BJ (cell line): ENCODE measurements at regions not wholly inside any gene's neighbourhood (a gene's known extent, or its start where the extent isn't known, plus 50 kb on each side); places are given as distances from the start of the nearest gene placed in this dataset.
A peak's percentile ranks its signal among the peaks of the same experiment; 100 is the strongest.

ENCODE experiments used
- CTCF ChIA-PET: fragments of 350-600 bp; formaldehyde crosslinking; extraction: SDS; loops from one replicate; lab custom pipeline; 2021; ENCODE audit warnings: antibody characterized with exemption, inconsistent platforms; lab: Yijun Ruan, JAX
- POLR2A ChIA-PET: fragments of 300-600 bp; sonication (Branson Sonifier 250); formaldehyde crosslinking; extraction: SDS; loops from one replicate; lab custom pipeline; 2021; ENCODE audit warnings: antibody characterized with exemption; lab: Charles Lee
- DNase-seq: peaks from one replicate; pipeline ENCODE4 v3.0.0-alpha.2; 2011; ENCODE audit warnings: low read depth
- H3K27me3 ChIP-seq: 2 replicates; pipeline ENCODE4 v1.6.0; 2011; ENCODE audit warnings: low read length; ENCODE audit not compliant: control insufficient read depth, insufficient read depth
- H3K36me3 ChIP-seq: 2 replicates; pipeline ENCODE4 v1.5.1; 2011; ENCODE audit warnings: low read length; ENCODE audit not compliant: control insufficient read depth, insufficient read depth
- H3K4me3 ChIP-seq: 2 replicates; pipeline ENCODE4 v1.5.1; 2011; ENCODE audit warnings: low read depth, mild to moderate bottlenecking, control low read depth, low read length
- TF ChIP-seq, protein P1 (sequence below): IDR thresholded peaks from 2 replicates; pipeline ENCODE4 v1.5.1; 2011; ENCODE audit warnings: low read depth, mild to moderate bottlenecking, control low read depth, inconsistent platforms, low read length, moderate library complexity; ENCODE audit not compliant: insufficient read depth

DNA sequence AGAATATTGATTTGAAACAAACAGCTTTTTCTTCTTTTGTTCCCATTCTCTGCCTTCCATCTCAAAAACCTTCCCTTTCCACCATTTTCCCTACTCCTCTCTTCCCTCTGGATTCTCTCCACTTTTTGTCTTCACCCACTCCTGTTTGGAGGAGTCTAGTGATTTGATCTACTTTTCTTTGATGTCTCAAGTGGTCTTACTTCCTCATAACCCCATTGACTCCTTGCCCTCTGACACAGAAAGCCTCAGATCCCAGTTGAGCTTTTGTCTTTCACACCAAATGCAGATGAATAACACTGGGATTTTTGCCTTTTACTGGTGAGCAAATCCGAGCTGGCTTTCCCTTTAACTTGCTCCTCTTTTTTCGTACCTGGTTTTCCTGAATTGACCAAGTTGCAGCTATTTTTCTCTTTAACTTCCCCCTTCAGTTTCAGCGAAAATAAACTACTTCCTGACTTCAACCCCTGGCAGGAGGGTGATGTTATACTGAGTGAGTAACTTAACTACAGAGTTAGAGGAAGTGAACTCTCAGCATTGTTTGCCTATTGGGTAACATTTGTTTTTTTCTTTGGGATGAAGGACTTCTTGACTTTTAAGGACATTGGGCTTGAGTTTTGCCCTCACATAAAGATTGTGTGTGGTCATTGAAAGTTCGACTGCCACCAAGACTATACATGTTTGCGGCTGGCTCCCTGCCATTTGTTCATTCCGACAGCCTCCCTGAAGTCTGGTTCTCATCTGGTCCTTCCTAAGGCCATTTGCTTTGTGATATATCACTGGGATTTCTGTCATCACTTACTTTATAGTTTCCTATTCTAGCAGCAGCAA, 392.8 kb upstream of the NR3C2 start:
- ChIA-PET CTCF (no interaction called here), POLR2A (no interaction called here)
- Histone ChIP-seq H3K4me3 (no peak overlapping the region), H3K36me3 (no peaks in the 10 kb centered on the region), H3K27me3 (no peaks in the 10 kb centered on the region)
- DNase-seq = peak; percentile 1
- TF ChIP-seq, protein P1, sequence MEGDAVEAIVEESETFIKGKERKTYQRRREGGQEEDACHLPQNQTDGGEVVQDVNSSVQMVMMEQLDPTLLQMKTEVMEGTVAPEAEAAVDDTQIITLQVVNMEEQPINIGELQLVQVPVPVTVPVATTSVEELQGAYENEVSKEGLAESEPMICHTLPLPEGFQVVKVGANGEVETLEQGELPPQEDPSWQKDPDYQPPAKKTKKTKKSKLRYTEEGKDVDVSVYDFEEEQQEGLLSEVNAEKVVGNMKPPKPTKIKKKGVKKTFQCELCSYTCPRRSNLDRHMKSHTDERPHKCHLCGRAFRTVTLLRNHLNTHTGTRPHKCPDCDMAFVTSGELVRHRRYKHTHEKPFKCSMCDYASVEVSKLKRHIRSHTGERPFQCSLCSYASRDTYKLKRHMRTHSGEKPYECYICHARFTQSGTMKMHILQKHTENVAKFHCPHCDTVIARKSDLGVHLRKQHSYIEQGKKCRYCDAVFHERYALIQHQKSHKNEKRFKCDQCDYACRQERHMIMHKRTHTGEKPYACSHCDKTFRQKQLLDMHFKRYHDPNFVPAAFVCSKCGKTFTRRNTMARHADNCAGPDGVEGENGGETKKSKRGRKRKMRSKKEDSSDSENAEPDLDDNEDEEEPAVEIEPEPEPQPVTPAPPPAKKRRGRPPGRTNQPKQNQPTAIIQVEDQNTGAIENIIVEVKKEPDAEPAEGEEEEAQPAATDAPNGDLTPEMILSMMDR = no peak

DNA sequence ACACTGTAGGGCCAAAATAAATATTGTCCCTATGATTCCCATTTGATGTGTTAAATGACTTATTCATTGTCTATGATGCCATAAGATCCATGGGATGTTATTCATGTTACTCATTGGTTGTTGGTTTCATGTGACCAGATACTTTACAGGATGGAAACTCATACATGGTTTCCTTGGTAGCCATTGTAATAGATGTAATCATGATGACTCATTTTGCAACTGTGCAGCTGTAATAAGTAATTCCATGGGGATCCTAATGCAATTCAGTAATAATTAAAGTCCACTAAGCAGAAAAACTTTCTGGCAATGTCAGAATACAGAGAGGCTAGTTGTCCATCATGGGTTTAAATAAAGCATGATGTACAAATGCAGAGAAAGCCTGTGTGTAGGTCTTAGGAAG, 389.7 kb upstream of the NR3C2 start:
- DNase-seq = peak; percentile 36
- no peaks in the 10 kb centered on the region for H3K27me3 ChIP-seq
- TF ChIP-seq, protein P1 = no peak
- H3K4me3 ChIP-seq = no peak overlapping the region
- CTCF ChIA-PET = no interaction called here
- POLR2A ChIA-PET = no interaction called here
- H3K36me3 ChIP-seq = no peaks in the 10 kb centered on the region

DNA sequence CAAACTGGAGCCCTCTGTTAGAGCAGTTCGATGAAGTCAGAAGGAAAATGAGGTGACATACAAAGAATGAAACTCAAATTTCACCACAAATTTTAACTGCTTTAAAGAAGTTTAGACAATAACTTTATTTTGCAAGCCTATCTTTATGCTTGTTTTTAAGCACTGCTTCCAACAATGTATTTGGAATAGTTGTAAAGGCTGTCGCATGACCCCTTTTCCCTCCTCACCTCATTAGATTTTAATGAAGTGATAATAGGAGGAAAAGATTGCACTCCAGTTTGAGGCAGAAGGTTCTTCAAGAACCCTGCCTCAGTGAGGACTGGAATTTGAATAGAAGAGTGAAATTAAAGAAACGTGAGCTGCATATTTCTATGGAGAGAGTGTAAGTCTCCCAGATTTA, 386.1 kb upstream of the NR3C2 start:
- ChIA-PET POLR2A (no interaction called here), CTCF (no interaction called here)
- no peaks in the 10 kb centered on the region for H3K36me3 ChIP-seq
- TF ChIP-seq, protein P1 = no peak
- H3K4me3 ChIP-seq = no peak overlapping the region
- H3K27me3 ChIP-seq = no peaks in the 10 kb centered on the region
- DNase-seq = no peak

DNA sequence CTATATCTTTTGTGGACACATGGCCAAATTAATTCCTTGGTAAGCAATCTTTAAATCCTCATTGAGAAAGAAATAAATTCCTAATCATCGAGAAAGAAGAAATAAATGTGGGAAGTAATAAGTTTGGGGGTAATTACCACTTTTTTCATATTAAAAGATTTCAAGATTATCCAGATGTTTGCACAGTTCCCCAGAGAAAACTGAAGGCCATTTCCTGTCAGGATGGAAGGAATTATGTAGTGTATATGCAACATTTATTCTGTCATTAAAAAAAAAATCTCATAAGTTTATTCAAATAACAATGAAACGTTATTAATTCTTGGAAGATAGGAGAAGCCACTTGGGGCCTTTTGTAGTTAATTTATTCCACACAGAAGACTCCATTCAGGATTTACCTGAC, 385.6 kb upstream of the NR3C2 start:
- Histone ChIP-seq H3K36me3 (no peaks in the 10 kb centered on the region), H3K4me3 (no peak overlapping the region), H3K27me3 (no peaks in the 10 kb centered on the region)
- ChIA-PET CTCF (no interaction called here), POLR2A (no interaction called here)
- DNase-seq = no peak
- TF ChIP-seq, protein P1 = no peak

DNA sequence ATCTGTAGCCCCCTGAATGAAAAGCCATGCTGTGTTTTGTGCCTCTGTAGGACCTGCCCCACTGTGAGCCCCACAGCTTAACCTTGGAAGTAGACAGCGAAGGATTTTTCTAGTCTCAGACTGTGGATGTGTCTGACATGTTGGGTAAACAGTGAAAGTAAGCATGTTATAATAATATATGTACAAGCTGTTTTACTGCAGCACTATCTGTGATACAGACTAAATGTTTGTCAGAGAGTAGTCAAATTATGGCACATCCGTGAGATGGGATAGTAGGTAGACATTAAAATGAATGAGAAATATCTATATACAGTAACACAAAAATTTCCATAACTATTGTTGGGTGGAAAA, 381.2 kb upstream of the NR3C2 start:
- no peak for DNase-seq
- ChIA-PET CTCF (no interaction called here), POLR2A (no interaction called here)
- TF ChIP-seq, protein P1 = no peak
- H3K36me3 ChIP-seq = no peaks in the 10 kb centered on the region
- H3K4me3 ChIP-seq = no peak overlapping the region
- H3K27me3 ChIP-seq = no peaks in the 10 kb centered on the region
